ENCODE measurements at regions not wholly inside any gene's neighbourhood (a gene's known extent, or its start where the extent isn't known, plus 50 kb on each side); places are given as distances from the start of the nearest gene placed in this dataset.

GRCh38 chr22:25368271-25368670, 148.8 kb downstream of the CRYBB2 start:
- DNase-seq = no peak

- no peak for DNase-seq
These were observed 149.6 kb downstream of the CRYBB2 start for GRCh38 chr22:25369041-25369440.

- no peak for DNase-seq
These were observed 150.9 kb downstream of the CRYBB2 start for GRCh38 chr22:25370322-25370721.

GRCh38 chr22:25372000-25372595, 152.7 kb downstream of the CRYBB2 start:
- no peak for DNase-seq

- no peak for DNase-seq
These were observed 154.5 kb downstream of the CRYBB2 start for GRCh38 chr22:25373961-25374360.

- no peak for DNase-seq
These were observed 155.4 kb downstream of the CRYBB2 start for GRCh38 chr22:25374869-25375268.

- DNase-seq = no peak
These were observed 156.2 kb downstream of the CRYBB2 start for GRCh38 chr22:25375683-25376082.

GRCh38 chr22:25377699-25378098, 158.3 kb downstream of the CRYBB2 start:
- DNase-seq = no peak

- DNase-seq = no peak
These were observed 160.8 kb downstream of the CRYBB2 start for GRCh38 chr22:25380122-25380747.

- no peak for DNase-seq
These were observed 163.3 kb downstream of the CRYBB2 start for GRCh38 chr22:25382762-25383161.

GRCh38 chr22:25383278-25383820, 163.9 kb downstream of the CRYBB2 start:
- DNase-seq = no peak

GRCh38 chr22:25383892-25384291, 164.5 kb downstream of the CRYBB2 start:
- no peak for DNase-seq

- no peak for DNase-seq
These were observed 167.1 kb downstream of the CRYBB2 start for GRCh38 chr22:25386538-25386884.

- no peak for DNase-seq
These were observed 169.0 kb downstream of the CRYBB2 start for GRCh38 chr22:25388415-25388814.

- DNase-seq = no peak
These were observed 169.6 kb downstream of the CRYBB2 start for GRCh38 chr22:25388866-25389540.

GRCh38 chr22:25389541-25389919, 170.1 kb downstream of the CRYBB2 start:
- DNase-seq = no peak

GRCh38 chr22:25390297-25391240, 171.1 kb downstream of the CRYBB2 start:
- DNase-seq = no peak

- no peak for DNase-seq
These were observed 171.9 kb upstream of the GRK3 start for GRCh38 chr22:25392584-25392983.

GRCh38 chr22:25393121-25393805, 171.2 kb upstream of the GRK3 start:
- no peak for DNase-seq

- DNase-seq = no peak
These were observed 169.0 kb upstream of the GRK3 start for GRCh38 chr22:25395468-25395867.

GRCh38 chr22:25395915-25396314, 168.6 kb upstream of the GRK3 start:
- no peak for DNase-seq

GRCh38 chr22:25396615-25397200, 167.8 kb upstream of the GRK3 start:
- no peak for DNase-seq

All from stimulated activated CD4-positive, alpha-beta T cell treated with anti-CD3 and anti-CD28 coated beads, Interleukin-4, amount 100 ng/mL, for 24 hours (primary cell).